ENCODE measurements at regions not wholly inside any gene's neighbourhood (a gene's known extent, or its start where the extent isn't known, plus 50 kb on each side); places are given as distances from the start of the nearest gene placed in this dataset.

- TF ChIP-seq ZNF175 (CRISPR knock-in tag; IDR thresholded peaks at IDR 0.05; ENCODE audit: low read depth), result 0 out of 2 replicates have a peak, but pooled peaks have one; percentile 48
- 0 out of 2 replicates have a peak, but pooled peaks have one; percentile 35 for TF ChIP-seq MBD2 (IDR thresholded peaks at IDR 0.05; ENCODE audit: borderline replicate concordance, low read depth)
- TF ChIP-seq DPF2 (IDR thresholded peaks at IDR 0.05), result peak; percentile 97
- TF ChIP-seq ZNF507 (tag; conservative IDR thresholded peaks at IDR 0.05), result no peak
- no peak for TF ChIP-seq ARID2 (IDR thresholded peaks at IDR 0.05)
- peak; percentile 87 for TF ChIP-seq MTA2 (IDR thresholded peaks at IDR 0.05; ENCODE audit: low read depth)
- TF ChIP-seq CCNT2 (IDR thresholded peaks at IDR 0.05; ENCODE audit: borderline replicate concordance, extremely low read depth, insufficient read length, low read depth, low read length), result no peak
- TF ChIP-seq SMARCE1 (IDR thresholded peaks at IDR 0.05), result peak; percentile 91
- peak; percentile 65; the same call in 1 of the 2 replicates for TF ChIP-seq PML (IDR thresholded peaks at IDR 0.05; ENCODE audit: low read length)
- peak; percentile 97 for TF ChIP-seq STAT5A (IDR thresholded peaks at IDR 0.05; ENCODE audit: borderline replicate concordance, low read length)
- 0 out of 2 replicates have a peak, but pooled peaks have one; percentile 62 for TF ChIP-seq KLF16 (IDR thresholded peaks at IDR 0.05)
- peak; percentile 70; the same call in 1 of the 2 replicates for TF ChIP-seq FOXM1 (IDR thresholded peaks at IDR 0.05; ENCODE audit: low read depth)
- no peak for TF ChIP-seq FOXM1 (CRISPR knock-in tag; IDR thresholded peaks at IDR 0.05; ENCODE audit: low read depth)
- TF ChIP-seq EP400 (IDR thresholded peaks at IDR 0.05), result peak; percentile 43
- TF ChIP-seq RAD21 (CRISPR knock-in tag; conservative IDR thresholded peaks at IDR 0.05 in 1 of 2, IDR thresholded peaks at IDR 0.05 in 1 of 2), result 0 out of 4 replicates have a peak, but pooled peaks of 1 of the 2 experiments have one; percentile 5
- TF ChIP-seq ATF3 (IDR thresholded peaks at IDR 0.05), result peak; percentile 52
- TF ChIP-seq ATF3 (CRISPR knock-in tag; conservative IDR thresholded peaks at IDR 0.05), result no peak
- TF ChIP-seq CXXC5 (CRISPR knock-in tag; IDR thresholded peaks at IDR 0.05), result 0 out of 2 replicates have a peak, but pooled peaks have one; percentile 5
- peak; percentile 63; the same call in 1 of the 2 replicates for TF ChIP-seq MTA1 (IDR thresholded peaks at IDR 0.05; ENCODE audit: borderline replicate concordance)
- peak in 1 of 2 experiments; percentile 57 for TF ChIP-seq AFF1 (IDR thresholded peaks at IDR 0.05; ENCODE audit: low read depth in 1 of 2, partially characterized antibody in 2 of 2)
- peak; percentile 52; the same call in 1 of the 2 replicates for TF ChIP-seq CTBP1 (IDR thresholded peaks at IDR 0.05; ENCODE audit: borderline replicate concordance)
- TF ChIP-seq ESRRA (IDR thresholded peaks at IDR 0.05; ENCODE audit: borderline replicate concordance, low read depth), result peak; percentile 21; the same call in 1 of the 2 replicates
- no peak for TF ChIP-seq HDGF (IDR thresholded peaks at IDR 0.05)
- TF ChIP-seq TCF3 (CRISPR knock-in tag; IDR thresholded peaks at IDR 0.05), result peak; percentile 90
- TF ChIP-seq CAMTA2 (CRISPR knock-in tag; conservative IDR thresholded peaks at IDR 0.05), result no peak
- no peak for TF ChIP-seq GABPA (tag; conservative IDR thresholded peaks at IDR 0.05; ENCODE audit: low read depth)
- TF ChIP-seq ID3 (CRISPR knock-in tag; IDR thresholded peaks at IDR 0.05), result no peak
- no peak for TF ChIP-seq ID3 (tag; IDR thresholded peaks at IDR 0.05)
Measured at GRCh38 chr1:38523568-38523939, 336.0 kb downstream of the RRAGC start (continued).

Measured in K562 (cell line).